ENCODE measurements at regions not wholly inside any gene's neighbourhood (a gene's known extent, or its start where the extent isn't known, plus 50 kb on each side); places are given as distances from the start of the nearest gene placed in this dataset.

DNA sequence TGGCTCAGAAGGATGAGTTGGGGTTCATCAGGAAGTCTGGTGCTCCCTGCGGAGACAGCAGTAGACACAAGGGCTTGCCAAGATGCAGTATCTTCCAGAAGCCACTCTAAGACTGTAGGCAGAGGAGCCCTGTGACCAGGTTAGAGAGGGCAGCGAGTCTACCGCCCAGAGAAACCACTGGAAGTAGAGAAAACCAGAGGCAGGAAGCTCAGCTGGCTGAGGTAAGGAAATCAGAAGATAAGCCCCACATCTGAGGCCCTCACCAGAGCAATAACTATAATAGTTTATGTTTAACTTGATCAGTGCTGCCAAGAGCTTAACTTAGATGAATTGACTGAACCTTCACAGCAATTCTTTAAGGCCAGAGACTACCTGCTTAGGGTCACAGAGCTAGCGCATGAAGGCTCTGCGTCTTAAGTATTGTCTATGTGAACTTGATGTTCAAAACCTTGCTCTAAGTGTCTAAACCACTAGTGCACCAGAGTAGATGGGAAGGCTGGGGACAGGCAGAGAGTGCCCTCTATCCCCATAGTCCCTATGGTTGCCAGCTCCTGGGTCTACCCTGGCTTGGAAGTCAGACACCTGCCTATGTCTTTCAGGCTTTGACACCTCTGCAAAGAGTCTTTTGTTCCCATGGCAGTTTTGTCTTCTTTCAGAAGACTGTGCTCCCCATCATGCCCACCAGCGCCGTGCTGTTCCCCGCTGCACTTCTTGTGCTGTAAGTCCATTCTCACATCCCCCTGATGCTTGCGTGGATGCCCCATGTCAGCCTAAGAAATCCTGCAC lies 228.2 kb upstream of the KLF4 start:
- no peak for DNase-seq (ENCODE audit: low read depth in 1 of 2, low spot score in 1 of 2)

DNA sequence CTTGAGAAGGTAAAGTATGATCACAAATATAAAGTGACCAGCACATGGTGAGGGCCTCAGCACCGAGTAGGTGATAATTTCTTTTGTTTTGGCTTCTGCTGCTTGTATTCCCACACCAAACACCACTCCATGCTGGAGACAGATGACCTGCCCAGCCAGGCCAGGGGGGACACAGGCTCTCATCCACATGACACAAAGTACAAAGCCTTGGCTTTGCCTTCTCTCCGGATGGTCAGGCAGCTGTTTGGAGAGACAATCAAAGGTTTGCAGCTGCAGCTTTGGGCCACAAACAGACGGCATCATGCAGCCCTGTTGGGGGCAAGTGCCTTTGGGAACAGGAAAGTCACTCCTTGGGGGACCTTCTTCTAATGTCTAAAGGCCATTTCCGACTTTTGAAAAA lies 226.2 kb upstream of the KLF4 start:
- no peak for DNase-seq (ENCODE audit: low read depth in 1 of 2, low spot score in 1 of 2)

DNA sequence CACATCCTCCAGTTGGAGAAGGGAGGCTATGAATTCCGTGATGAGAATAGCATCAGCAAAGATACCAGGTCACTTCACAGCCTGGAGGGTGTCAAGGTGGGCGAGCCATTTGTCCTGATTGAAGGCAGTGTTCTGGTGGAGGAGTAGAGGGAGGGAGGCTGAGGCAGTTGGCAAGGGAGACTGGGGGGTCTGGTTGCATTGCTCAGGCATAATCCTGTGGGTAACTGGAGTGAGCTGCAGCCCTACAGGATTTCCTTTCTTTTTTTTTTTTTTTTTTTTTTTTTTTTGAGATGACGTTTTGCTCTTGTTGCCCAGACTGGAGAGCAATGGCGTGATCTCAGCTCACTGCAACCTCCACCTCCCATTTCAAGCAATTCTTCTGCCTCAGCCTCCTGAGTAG lies 223.9 kb upstream of the KLF4 start:
- DNase-seq (ENCODE audit: low read depth in 1 of 2, low spot score in 1 of 2) = no peak

DNA sequence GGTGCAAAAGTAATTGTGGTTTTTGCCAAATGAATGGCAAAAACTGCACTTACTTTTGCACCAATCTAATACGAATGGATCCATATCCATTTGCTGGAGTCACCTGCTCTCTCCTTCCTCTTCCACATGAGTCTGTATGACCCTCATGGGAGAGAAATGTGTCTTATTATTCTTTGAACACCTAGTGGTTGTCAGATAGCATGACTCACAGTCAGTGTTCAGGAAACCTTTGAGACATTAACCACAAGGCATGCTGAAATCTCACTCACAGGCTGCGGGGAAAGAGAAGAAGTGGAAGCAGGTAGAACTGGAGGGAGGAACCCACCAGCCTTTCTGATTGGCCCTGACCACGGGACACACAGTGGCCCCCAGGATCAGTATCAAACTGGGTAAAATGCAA lies 222.8 kb upstream of the KLF4 start:
- no peak for DNase-seq (ENCODE audit: low read depth in 1 of 2, low spot score in 1 of 2)

DNA sequence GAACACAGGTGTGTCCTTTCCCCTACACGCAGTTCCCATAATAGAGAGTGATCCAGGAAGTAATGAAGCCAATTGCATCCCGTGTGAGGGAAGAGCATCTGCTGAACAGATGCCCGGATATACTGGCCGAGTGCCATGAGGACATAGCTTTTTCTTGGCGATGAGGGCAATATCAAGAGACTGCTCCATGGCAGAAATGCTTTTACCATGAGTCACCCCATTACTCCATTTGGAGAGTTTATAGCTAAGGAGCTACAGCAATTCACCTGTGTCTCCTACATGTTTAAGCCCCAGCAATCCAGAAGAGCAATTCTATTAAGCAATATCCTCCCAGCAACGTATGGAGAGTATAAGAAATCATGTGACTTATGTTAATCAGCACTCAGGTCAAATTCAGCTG lies 222.0 kb upstream of the KLF4 start:
- DNase-seq (ENCODE audit: low read depth in 1 of 2, low spot score in 1 of 2) = no peak

DNA sequence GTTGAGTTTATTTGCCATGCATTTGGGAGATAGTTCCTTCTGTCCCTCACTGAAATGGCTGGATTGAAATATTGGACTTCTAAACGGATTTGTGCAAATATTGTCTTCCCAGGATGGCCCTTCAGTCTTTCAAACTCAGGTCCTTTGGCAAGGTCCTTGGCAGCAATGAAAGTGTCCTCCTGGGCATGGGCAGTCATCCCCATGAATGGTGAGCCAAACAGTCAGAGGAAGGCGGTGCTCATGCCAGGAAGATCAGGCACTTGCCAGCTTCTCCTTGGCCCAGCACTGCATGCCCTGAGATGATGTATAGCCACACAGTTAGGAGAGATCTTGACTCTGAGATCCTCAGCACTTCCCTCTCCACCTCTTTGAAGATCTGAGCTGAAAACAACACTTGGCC lies 221.4 kb upstream of the KLF4 start:
- DNase-seq (ENCODE audit: low read depth in 1 of 2, low spot score in 1 of 2) = no peak

DNA sequence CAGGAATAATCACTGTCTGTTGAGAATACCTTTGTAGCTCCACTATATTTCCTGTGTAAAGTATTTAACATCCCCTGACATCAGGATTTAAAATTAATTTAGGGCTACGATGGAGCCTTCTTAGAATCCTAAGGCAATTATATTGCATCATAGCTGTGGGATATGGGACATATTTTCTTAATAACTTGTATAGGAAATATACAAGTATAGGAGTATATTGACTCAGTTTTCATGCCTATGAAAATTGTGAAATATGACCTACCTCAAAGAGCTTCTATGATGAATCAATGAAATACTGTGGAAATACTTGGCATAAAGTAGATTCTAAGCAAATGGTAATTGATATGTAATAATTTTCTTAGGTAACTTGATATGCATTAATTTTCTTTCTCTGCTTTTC lies 221.0 kb upstream of the KLF4 start:
- DNase-seq (ENCODE audit: low read depth in 1 of 2, low spot score in 1 of 2) = no peak

DNA sequence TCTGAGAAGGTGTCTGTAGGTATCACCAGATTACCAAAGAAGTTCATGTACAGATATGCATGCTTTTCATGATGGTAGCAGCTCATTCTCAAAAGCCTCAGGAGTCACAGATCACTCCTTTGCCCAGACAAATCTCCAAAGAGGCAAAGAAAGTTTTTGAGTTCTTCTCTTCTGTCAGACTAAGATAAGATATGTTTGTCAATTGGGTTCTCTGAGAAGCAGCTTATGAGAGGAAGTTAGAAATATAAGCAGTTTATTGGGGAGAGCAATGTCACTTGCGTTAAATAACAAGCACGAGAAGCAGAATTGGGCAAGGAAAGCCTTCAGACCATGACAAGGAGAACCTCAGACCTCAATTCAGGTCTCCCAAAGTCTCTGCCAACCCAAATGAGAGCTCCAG lies 219.2 kb upstream of the KLF4 start:
- no peak for DNase-seq (ENCODE audit: low read depth in 1 of 2, low spot score in 1 of 2)

DNA sequence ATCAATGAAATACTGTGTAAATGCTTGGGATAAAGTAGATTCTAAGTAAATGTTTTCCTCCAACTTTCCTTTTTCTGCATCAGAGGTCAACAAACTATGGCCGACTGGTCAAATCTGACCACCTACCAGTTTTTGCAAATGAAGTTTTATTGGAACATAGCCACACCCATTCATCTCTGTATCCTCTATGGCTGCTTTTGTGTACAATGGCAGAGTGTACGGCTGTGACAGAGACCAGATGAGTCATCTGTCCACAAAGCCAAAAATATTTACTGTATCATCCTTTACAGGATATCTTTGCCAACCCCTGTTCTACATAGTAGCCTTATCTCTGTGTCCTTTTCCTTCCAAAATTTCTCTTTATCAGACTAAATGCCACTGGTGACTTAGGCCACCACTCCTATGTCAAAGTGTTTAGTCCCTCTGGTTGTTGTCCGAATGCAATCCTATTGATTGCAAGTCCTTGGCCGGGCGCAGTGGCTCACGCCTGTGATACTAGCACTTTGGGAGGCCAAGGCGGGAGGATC lies 218.4 kb upstream of the KLF4 start:
- no peak for DNase-seq (ENCODE audit: low read depth in 1 of 2, low spot score in 1 of 2)

DNA sequence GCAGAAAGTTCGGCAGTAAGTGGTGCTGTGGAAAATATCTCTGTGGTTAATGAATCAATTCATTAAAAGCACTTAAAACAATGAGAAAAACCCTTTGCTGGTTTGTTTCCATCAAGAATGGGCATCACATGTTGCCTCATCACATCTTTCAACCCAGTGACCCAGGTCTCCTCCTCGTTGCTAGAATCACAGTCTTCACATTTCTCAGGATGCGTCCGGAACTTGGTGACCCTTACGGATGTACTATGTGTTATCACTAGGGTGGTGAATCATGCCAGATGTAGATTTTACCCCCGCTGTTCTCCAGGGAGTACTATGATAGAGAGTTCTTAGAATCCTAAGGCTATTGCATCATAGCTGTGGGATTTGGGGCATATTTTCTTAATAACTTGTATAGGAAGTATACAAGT lies 217.9 kb upstream of the KLF4 start:
- no peak for DNase-seq (ENCODE audit: low read depth in 1 of 2, low spot score in 1 of 2)

DNA sequence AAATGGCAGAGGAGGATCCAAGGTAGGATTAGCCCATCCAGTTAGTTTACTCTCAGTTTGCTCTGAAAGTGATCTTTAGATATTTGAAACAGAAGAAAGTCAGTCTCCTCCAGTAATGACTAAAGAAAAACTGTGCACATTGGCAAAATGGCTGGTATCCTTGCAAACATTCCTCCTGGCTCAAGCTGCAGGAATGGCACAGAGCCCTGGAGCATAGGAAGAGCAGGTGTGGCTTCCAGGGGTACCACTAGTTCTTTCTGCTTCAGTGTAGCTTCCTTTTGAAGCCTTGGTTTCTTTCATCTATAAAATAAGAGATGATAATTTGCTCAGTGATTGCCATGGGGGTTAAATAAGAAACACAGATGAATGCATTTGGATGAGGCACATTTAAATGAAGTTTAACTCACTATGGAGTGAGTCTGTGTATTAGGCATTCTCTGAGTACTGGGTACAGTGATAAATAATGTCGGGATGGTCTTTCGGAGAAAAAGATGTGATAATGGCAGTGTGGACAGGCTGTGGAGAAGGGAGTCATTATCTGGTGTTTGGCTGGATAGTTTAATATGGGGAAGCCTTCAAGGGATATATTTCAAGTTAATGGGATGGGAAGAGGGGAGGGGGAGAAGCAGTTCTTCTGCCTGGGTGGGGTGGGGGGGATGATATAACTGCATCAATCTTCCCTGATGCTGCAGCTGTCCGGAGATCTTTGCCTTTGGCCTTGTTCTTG lies 217.3 kb upstream of the KLF4 start:
- DNase-seq (ENCODE audit: low read depth in 1 of 2, low spot score in 1 of 2) = no peak

DNA sequence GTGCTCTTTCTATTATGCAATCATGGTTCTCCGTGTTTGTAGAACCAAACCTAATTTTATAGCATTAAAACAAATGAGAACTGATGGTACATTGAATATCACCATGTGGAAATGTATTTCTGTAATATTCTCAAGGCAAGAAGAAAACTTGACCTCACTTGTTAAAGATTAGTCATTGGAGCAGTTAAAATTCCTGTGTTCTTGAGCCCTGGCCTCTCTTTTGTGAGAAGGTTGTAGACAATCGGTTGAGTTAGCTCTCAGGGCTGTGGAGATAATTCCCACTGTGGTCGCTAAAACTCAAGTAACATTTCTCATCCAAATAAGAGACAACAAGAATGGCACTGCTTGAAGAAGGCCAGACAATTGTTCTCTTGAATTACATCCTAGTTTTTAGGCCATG lies 216.0 kb upstream of the KLF4 start:
- DNase-seq (ENCODE audit: low read depth in 1 of 2, low spot score in 1 of 2) = no peak

DNA sequence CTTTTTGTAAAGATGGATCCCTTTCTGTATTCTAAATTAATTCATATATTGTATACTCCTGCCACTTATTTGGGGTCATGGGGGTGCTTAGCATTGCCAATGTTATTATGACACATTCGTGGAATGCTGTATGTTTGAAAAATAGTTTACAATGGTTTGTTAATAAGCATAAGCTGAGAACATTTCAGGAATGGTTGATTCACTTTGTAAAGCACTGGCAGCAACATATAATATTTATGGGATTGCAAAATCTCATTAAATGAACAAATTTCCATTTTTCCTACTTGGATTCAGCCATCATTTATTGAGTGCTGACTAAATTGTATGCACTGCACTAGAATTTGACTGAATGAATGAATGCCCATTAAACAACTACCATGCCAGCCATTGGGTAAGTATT lies 215.2 kb upstream of the KLF4 start:
- DNase-seq (ENCODE audit: low read depth in 1 of 2, low spot score in 1 of 2) = no peak

DNA sequence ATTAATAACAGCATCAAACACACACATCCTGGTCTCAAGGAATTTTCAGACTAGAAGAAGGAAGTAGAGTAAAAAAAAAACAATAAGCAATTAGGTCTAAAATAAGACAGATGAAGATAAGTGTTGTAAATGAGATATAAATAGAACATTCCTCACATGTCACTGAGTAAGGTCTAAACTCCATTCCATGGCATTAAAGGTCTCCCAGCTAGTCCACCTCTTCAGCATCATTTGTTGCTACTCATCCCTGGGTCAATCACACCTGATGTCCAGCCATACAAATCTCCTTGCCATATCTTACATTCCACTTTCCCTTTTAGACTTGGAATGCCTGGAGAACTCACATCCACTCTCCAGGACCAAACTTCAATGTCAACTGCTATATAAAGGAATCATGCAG lies 214.1 kb upstream of the KLF4 start:
- DNase-seq (ENCODE audit: low read depth in 1 of 2, low spot score in 1 of 2) = no peak

DNA sequence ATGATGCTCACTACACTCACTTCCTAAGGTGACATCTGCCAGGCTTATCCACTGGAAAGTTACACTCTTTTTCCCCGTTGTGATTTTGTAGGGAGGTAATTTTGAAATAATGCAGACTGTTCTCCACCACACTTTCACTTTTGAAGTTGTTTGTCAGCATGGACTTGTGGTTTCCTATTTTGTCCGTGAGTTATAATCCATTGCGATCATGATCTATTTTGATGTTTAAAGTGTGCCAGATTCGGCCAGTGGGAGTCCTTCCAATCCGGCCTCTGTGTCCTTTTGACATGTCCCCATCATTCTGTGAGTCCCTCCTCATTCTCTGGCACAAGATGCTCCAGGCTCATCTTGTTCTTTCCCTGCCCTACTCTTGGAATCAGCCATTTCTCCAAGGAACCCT lies 211.3 kb upstream of the KLF4 start:
- no peak for DNase-seq (ENCODE audit: low read depth in 1 of 2, low spot score in 1 of 2)

DNA sequence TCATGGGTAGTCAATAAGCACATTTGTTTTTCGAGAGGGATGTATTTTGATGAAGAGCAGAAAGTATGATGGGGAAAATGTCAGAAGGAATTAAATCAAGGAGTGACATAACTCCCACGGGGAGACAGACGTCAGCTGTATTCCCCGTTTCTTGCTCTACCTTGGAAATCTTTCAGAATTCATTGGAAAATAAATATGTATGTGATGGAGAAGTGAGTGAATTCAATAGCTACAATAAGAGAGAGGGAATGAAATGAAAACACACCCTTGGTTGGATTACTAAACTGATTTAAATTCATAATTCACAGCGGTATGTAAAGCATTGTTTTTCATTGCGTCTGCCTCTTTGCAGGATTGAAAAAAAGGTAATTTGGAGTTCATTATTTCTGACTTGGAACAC lies 209.7 kb upstream of the KLF4 start:
- no peak for DNase-seq (ENCODE audit: low read depth in 1 of 2, low spot score in 1 of 2)

DNA sequence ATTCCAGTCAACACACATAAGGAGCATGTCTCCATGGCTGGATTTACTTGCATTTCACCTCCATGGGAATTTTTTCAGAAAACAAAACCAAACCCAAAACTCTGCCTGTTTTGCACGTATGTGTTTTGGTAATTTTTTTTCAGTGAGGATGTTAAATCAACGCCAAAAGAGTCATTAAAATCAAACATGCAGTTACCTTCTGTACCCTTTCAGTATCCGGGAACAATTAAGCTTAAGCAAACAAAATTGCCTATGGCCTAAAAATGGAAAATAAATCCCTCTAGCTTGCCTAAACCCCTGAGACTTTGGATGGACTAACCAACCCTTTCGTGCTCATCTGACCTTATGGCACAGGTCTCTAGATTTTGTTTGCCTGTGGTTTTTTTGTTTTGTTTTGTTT lies 209.2 kb upstream of the KLF4 start:
- DNase-seq (ENCODE audit: low read depth in 1 of 2, low spot score in 1 of 2) = no peak

DNA sequence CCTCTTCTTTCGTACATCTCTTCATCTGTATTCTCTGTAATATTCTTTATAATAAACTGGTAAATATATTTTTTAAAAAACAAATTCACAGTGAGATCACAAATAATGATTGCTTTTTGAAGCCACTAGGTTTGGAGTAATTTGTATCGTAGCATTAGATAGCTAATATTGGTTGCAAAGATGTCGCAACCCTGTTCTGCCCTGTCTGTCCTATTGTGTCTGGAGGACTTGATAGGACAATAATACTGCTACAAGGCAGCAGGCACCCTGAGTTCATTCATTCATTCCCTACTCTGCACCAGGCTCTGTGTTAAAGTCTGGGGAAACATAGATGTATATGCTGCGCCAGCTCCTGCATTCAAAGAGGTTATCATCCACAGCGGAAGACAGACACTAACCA lies 206.7 kb upstream of the KLF4 start:
- no peak for DNase-seq (ENCODE audit: low read depth in 1 of 2, low spot score in 1 of 2)

DNA sequence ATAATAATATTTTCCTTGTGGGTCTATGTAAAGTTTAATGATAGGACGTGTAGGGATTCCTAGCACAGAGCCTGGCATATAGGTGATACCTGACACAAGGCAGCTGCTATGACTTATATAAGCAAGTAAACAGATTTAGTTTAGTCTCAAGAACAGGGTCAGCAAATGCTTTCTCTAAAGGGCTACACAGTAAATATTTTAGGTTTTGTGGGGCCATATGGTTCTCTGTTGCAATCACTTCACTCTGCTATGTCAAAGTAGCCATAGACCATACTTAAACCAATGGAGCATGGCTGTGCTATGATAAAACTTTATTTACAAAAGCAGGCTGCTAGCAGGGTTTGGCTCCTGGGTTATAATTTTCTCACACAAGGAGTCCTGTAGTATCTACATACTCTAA lies 204.8 kb upstream of the KLF4 start:
- no peak for DNase-seq (ENCODE audit: low read depth in 1 of 2, low spot score in 1 of 2)

DNA sequence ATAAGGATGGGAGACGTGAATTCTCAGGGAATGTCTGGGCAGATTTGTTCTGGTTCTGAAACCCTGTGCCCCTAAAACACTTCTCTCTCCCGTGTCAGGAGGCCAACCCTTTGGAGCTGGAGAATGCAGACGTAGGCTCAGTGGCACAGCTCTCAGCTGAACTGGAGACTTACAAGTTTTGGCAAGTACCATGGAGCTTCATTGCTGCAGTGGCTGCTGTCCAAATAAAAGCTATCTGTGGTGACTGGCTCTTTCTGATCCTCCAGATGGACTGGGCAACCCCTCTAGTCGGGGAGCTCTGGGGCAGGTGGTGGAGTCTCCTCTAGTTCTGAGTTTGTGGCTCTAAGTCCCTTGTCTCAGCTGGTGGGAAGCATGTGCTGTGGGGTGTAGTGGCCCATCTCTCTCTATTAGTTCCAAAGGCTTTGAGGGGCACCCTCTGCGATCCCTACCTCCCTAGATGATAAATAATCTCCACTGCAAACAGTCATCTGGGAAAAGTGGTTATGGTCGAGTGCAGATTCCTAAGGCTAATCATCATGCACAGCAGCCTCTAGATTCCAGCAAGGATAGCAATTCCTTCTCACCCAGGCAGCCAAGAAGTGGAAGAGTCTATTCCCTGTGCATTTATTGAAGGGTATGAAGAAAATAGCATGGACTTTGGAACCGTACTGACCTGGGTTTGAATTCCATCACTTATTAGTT lies 204.2 kb upstream of the KLF4 start:
- no peak for DNase-seq (ENCODE audit: low read depth in 1 of 2, low spot score in 1 of 2)

DNA sequence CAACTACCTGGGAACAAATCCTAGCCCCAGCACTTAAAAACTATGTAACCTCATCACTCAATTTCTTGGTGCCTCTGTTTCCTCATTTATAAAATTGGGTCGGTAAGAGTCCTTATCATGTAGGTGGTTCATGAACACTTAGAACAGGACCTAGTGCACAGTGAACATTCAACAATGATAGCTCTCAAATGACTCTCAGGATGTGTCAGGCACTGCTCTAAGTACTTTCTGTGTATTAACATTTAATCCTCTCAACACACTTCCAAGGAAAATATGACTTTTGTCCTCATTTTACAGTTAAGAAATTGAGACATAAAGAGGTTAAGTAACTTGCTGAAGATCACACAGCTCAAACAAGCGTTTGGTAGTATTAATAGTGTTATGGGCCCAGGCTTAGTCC lies 202.1 kb upstream of the KLF4 start:
- DNase-seq (ENCODE audit: low read depth in 1 of 2, low spot score in 1 of 2) = no peak

DNA sequence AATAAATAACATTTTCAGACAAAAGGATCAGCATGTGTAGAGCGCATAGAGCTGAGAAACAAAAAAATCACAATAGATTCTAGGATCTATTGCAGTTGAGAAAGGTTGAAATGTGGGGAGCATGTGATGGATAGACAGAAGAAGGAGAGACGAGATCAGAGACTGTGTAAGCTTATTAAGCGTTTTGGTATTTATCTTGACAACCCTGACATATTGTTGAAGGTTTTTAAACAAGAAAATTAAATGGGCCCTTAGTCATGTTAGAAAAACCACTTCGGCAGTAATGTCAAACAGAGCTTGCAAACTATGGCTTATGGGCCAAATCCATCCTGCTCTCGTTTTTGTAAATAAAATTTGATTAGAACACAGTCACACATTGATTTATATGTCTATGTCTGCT lies 200.5 kb upstream of the KLF4 start:
- DNase-seq (ENCODE audit: low read depth in 1 of 2, low spot score in 1 of 2) = no peak

Data from activated CD4-positive, alpha-beta T cell treated with anti-CD3 and anti-CD28 coated beads, Interleukin-2, amount 50 U/mL, for 24 hours (primary cell).